ENCODE measurements at regions not wholly inside any gene's neighbourhood (a gene's known extent, or its start where the extent isn't known, plus 50 kb on each side); places are given as distances from the start of the nearest gene placed in this dataset.

GRCh38 chr7:116621649-116622048 is 50.3 kb upstream of the MET start:
- in situ Hi-C loops (cut with HindIII; ENCODE audit: low pct_unique_long_range_greater_than_20kb, low sequenced_read_pairs): no loop called here
- POLR2A ChIA-PET: no interaction called here
- CTCF ChIA-PET: no interaction called here
- Histone ChIP-seq H3K36me3 (ENCODE audit: control insufficient read depth, insufficient read depth, low read length) (no peaks in the 10 kb centered on the region), H3K9me3 (ENCODE audit: control insufficient read depth, insufficient read depth, low read depth, low read length) (no peaks in the 10 kb centered on the region; the same call in 1 of the 2 replicates), H3K27me3 (ENCODE audit: control insufficient read depth, insufficient read depth, low read length) (no peaks in the 10 kb centered on the region), H3K4me3 (ENCODE audit: low read depth in 2 of 2, low read length in 2 of 2) (no peak overlapping the region), H3K4me1 (ENCODE audit: control insufficient read depth, insufficient read depth, low read length) (no peaks in the 10 kb centered on the region; the same call in 1 of the 2 replicates), H3K27ac (ENCODE audit: low read length) (no peak overlapping the region)
- ATAC-seq (no peak), DNase-seq (ENCODE audit: low read depth, low spot score) (no peak)
- intact Hi-C loops (cut with micrococcal nuclease; ENCODE audit: unreplicated experiment): no loop called here
- BruUV-seq (replicated peaks): no TSS peak
- no peak for TF ChIP-seq POLR2AphosphoS5 (IDR thresholded peaks at IDR 0.05; ENCODE audit: low read depth, low read length)
- no peak for TF ChIP-seq REST (IDR thresholded peaks at IDR 0.05; ENCODE audit: insufficient read depth in 1 of 2, low read depth in 2 of 2, low read length in 1 of 2)
- TF ChIP-seq SIN3A (IDR thresholded peaks at IDR 0.05; ENCODE audit: borderline replicate concordance, insufficient read depth, low read depth, low read length): no peak
- no peak for TF ChIP-seq CTCF (IDR thresholded peaks at IDR 0.05)
- no peak for TF ChIP-seq TCF7L2 (IDR thresholded peaks at IDR 0.05; ENCODE audit: low read depth, low read length)

Data from Panc1 (cell line).